ENCODE measurements at regions not wholly inside any gene's neighbourhood (a gene's known extent, or its start where the extent isn't known, plus 50 kb on each side); places are given as distances from the start of the nearest gene placed in this dataset.

- no peaks in the 10 kb centered on the region for H3K9me3 ChIP-seq (ENCODE audit: low read depth)
- no peak for DNase-seq (ENCODE audit: low spot score)
- no peaks in the 10 kb centered on the region for H3K79me2 ChIP-seq
- peaks cover 12% of the 10 kb centered on the region for H3K4me1 ChIP-seq (ENCODE audit: insufficient read depth)
- no peaks in the 10 kb centered on the region for H3K27me3 ChIP-seq
- TF ChIP-seq EZH2 (IDR thresholded peaks at IDR 0.05; ENCODE audit: borderline replicate concordance) (no peak), EZH2phosphoT487 (IDR thresholded peaks at IDR 0.05; ENCODE audit: low read depth, severe bottlenecking, unreplicated experiment) (no peak)
- TF ChIP-seq, protein P1, sequence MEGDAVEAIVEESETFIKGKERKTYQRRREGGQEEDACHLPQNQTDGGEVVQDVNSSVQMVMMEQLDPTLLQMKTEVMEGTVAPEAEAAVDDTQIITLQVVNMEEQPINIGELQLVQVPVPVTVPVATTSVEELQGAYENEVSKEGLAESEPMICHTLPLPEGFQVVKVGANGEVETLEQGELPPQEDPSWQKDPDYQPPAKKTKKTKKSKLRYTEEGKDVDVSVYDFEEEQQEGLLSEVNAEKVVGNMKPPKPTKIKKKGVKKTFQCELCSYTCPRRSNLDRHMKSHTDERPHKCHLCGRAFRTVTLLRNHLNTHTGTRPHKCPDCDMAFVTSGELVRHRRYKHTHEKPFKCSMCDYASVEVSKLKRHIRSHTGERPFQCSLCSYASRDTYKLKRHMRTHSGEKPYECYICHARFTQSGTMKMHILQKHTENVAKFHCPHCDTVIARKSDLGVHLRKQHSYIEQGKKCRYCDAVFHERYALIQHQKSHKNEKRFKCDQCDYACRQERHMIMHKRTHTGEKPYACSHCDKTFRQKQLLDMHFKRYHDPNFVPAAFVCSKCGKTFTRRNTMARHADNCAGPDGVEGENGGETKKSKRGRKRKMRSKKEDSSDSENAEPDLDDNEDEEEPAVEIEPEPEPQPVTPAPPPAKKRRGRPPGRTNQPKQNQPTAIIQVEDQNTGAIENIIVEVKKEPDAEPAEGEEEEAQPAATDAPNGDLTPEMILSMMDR (IDR thresholded peaks at IDR 0.05; ENCODE audit: poor library complexity), result no peak
- no peak overlapping the region for H3K27ac ChIP-seq
- H3K4me3 ChIP-seq, result no peak overlapping the region
- no peak overlapping the region for H2AFZ ChIP-seq
- no peaks in the 10 kb centered on the region for H4K20me1 ChIP-seq (ENCODE audit: insufficient read depth, poor library complexity, severe bottlenecking)
- 87% methylated on average over 4 of the region's 4 CpGs for WGBS (ENCODE audit: low lambda C conversion rate, missing lambda C conversion rate)
- H3K36me3 ChIP-seq (replicated peaks; ENCODE audit: insufficient read depth, low read depth), result no peaks in the 10 kb centered on the region
- H3K9me2 ChIP-seq (replicated peaks; ENCODE audit: insufficient read depth), result no peaks in the 10 kb centered on the region
- no peak overlapping the region for H3K4me2 ChIP-seq
Observed at GRCh38 chr2:75415111-75415626, 145.6 kb downstream of the EVA1A start.

GRCh38 chr2:75411574-75411973 lies 149.2 kb downstream of the EVA1A start:
- Histone ChIP-seq H3K9me2 (replicated peaks; ENCODE audit: insufficient read depth) (no peaks in the 10 kb centered on the region), H3K4me1 (ENCODE audit: insufficient read depth) (peaks cover 5% of the 10 kb centered on the region), H3K27me3 (no peaks in the 10 kb centered on the region), H3K9me3 (ENCODE audit: low read depth) (no peaks in the 10 kb centered on the region), H3K4me3 (no peak overlapping the region), H3K79me2 (no peaks in the 10 kb centered on the region), H3K4me2 (no peak overlapping the region), H4K20me1 (ENCODE audit: insufficient read depth, poor library complexity, severe bottlenecking) (no peaks in the 10 kb centered on the region), H3K27ac (no peak overlapping the region), H3K36me3 (replicated peaks; ENCODE audit: insufficient read depth, low read depth) (no peaks in the 10 kb centered on the region), H2AFZ (no peak overlapping the region)
- WGBS (ENCODE audit: low lambda C conversion rate, missing lambda C conversion rate), result 62% methylated on average over 2 of the region's 2 CpGs
- DNase-seq (ENCODE audit: low spot score), result no peak
- TF ChIP-seq, protein P1 (IDR thresholded peaks at IDR 0.05; ENCODE audit: poor library complexity), result no peak
- TF ChIP-seq EZH2phosphoT487 (IDR thresholded peaks at IDR 0.05; ENCODE audit: low read depth, severe bottlenecking, unreplicated experiment) (no peak), EZH2 (IDR thresholded peaks at IDR 0.05; ENCODE audit: borderline replicate concordance) (no peak)

GRCh38 chr2:75410702-75411101 lies 150.0 kb downstream of the EVA1A start:
- TF ChIP-seq EZH2 (IDR thresholded peaks at IDR 0.05; ENCODE audit: borderline replicate concordance), result no peak
- TF ChIP-seq, protein P1 (IDR thresholded peaks at IDR 0.05; ENCODE audit: poor library complexity), result no peak
- no peak for TF ChIP-seq EZH2phosphoT487 (IDR thresholded peaks at IDR 0.05; ENCODE audit: low read depth, severe bottlenecking, unreplicated experiment)
- Histone ChIP-seq H3K4me2 (no peak overlapping the region), H3K27ac (no peak overlapping the region), H3K27me3 (no peaks in the 10 kb centered on the region), H4K20me1 (ENCODE audit: insufficient read depth, poor library complexity, severe bottlenecking) (no peaks in the 10 kb centered on the region), H3K9me3 (ENCODE audit: low read depth) (no peaks in the 10 kb centered on the region), H3K4me3 (no peak overlapping the region), H2AFZ (no peak overlapping the region), H3K9me2 (replicated peaks; ENCODE audit: insufficient read depth) (no peaks in the 10 kb centered on the region), H3K4me1 (ENCODE audit: insufficient read depth) (no peaks in the 10 kb centered on the region), H3K79me2 (no peaks in the 10 kb centered on the region), H3K36me3 (replicated peaks; ENCODE audit: insufficient read depth, low read depth) (no peaks in the 10 kb centered on the region)
- DNase-seq (ENCODE audit: low spot score), result no peak

DNA sequence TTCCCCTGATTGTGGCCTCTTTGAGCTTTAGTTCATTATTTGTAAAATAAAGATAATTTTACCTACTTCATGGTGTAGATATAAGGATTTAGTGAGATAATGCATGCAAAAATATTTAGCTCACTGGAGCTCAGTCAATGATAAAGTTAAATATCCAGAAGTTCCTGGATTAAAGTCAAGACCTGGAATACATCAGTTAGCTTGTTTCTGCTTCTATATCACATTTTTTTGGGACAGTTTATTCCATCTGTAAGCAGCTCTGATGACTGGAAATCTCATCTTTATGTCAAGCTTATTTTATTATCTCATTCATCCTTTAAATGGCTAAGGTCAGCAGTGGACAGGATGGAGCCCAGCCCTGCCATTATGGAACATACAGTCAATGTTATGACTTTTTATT lies 152.0 kb downstream of the EVA1A start:
- H3K4me1 ChIP-seq (ENCODE audit: insufficient read depth), result no peaks in the 10 kb centered on the region
- H3K79me2 ChIP-seq, result no peaks in the 10 kb centered on the region
- no peak overlapping the region for H3K4me2 ChIP-seq
- H3K9me2 ChIP-seq (replicated peaks; ENCODE audit: insufficient read depth), result no peaks in the 10 kb centered on the region
- TF ChIP-seq EZH2 (IDR thresholded peaks at IDR 0.05; ENCODE audit: borderline replicate concordance), result no peak
- no peak for TF ChIP-seq EZH2phosphoT487 (IDR thresholded peaks at IDR 0.05; ENCODE audit: low read depth, severe bottlenecking, unreplicated experiment)
- TF ChIP-seq, protein P1 (IDR thresholded peaks at IDR 0.05; ENCODE audit: poor library complexity), result no peak
- no peaks in the 10 kb centered on the region for H3K36me3 ChIP-seq (replicated peaks; ENCODE audit: insufficient read depth, low read depth)
- no peak for DNase-seq (ENCODE audit: low spot score)
- no peaks in the 10 kb centered on the region for H3K27me3 ChIP-seq
- H3K4me3 ChIP-seq, result no peak overlapping the region
- H3K27ac ChIP-seq, result no peak overlapping the region
- H2AFZ ChIP-seq, result no peak overlapping the region
- no peaks in the 10 kb centered on the region for H3K9me3 ChIP-seq (ENCODE audit: low read depth)
- no peaks in the 10 kb centered on the region for H4K20me1 ChIP-seq (ENCODE audit: insufficient read depth, poor library complexity, severe bottlenecking)
